Stimulated activated CD4-positive, alpha-beta T cell treated with anti-CD3 and anti-CD28 coated beads, Interleukin-2, amount 100 ng/mL, for 24 hours (primary cell): ENCODE measurements at regions not wholly inside any gene's neighbourhood (a gene's known extent, or its start where the extent isn't known, plus 50 kb on each side); places are given as distances from the start of the nearest gene placed in this dataset.

ENCODE experiments used
- DNase-seq, 2 donors: peaks; one replicate each; pipeline ENCODE4 v3.0.0-alpha.2; 2020

GRCh38 chr3:164539215-164539614, 539.1 kb downstream of the SI start:
- no peak for DNase-seq

GRCh38 chr3:164537485-164537884, 540.8 kb downstream of the SI start:
- DNase-seq, result no peak

GRCh38 chr3:164533275-164533674, 545.0 kb downstream of the SI start:
- no peak for DNase-seq

GRCh38 chr3:164526250-164526649, 552.0 kb downstream of the SI start:
- no peak for DNase-seq

- DNase-seq, result no peak
These were observed 554.1 kb downstream of the SI start for GRCh38 chr3:164524201-164524600.

GRCh38 chr3:164522073-164522763, 556.1 kb downstream of the SI start:
- no peak for DNase-seq

GRCh38 chr3:164521644-164522043, 556.7 kb downstream of the SI start:
- no peak for DNase-seq

- no peak for DNase-seq
These were observed 557.2 kb downstream of the SI start for GRCh38 chr3:164521139-164521538.

GRCh38 chr3:164515256-164515655, 563.0 kb downstream of the SI start:
- DNase-seq, result no peak

GRCh38 chr3:164514576-164514975, 563.7 kb downstream of the SI start:
- no peak for DNase-seq

GRCh38 chr3:164507886-164508285, 570.4 kb downstream of the SI start:
- no peak for DNase-seq

- no peak for DNase-seq
These were observed 579.4 kb downstream of the SI start for GRCh38 chr3:164498917-164499316.

- no peak for DNase-seq
These were observed 589.4 kb downstream of the SI start for GRCh38 chr3:164488893-164489292.

- no peak for DNase-seq
These were observed 592.1 kb downstream of the SI start for GRCh38 chr3:164486150-164486549.

GRCh38 chr3:164479978-164480377, 598.3 kb downstream of the SI start:
- no peak for DNase-seq

- DNase-seq, result no peak
These were observed 598.9 kb downstream of the SI start for GRCh38 chr3:164479406-164479805.

GRCh38 chr3:164478323-164478722, 600.0 kb downstream of the SI start:
- DNase-seq, result no peak

GRCh38 chr3:164477403-164477802, 600.9 kb downstream of the SI start:
- DNase-seq, result no peak

GRCh38 chr3:164476631-164477030, 601.7 kb downstream of the SI start:
- no peak for DNase-seq

GRCh38 chr3:164470471-164470870, 607.8 kb downstream of the SI start:
- no peak for DNase-seq

GRCh38 chr3:164468055-164468454, 610.2 kb downstream of the SI start:
- no peak for DNase-seq

GRCh38 chr3:164467007-164467406, 611.3 kb downstream of the SI start:
- DNase-seq, result no peak

- DNase-seq, result no peak
These were observed 613.1 kb downstream of the SI start for GRCh38 chr3:164465172-164465571.

- no peak for DNase-seq
These were observed 617.4 kb downstream of the SI start for GRCh38 chr3:164460851-164461250.

GRCh38 chr3:164459521-164460151, 618.7 kb downstream of the SI start:
- DNase-seq, result no peak
